HUES48 (cell line): ENCODE measurements at regions not wholly inside any gene's neighbourhood (a gene's known extent, or its start where the extent isn't known, plus 50 kb on each side); places are given as distances from the start of the nearest gene placed in this dataset.

Experiments used
- H3K27ac ChIP-seq: one replicate; pipeline ENCODE4 v1.7.0; 2013; ENCODE audit warnings: low read depth, low read length, inconsistent platforms
- H3K27me3 ChIP-seq: 2 replicates; pipeline ENCODE4 v1.6.1; 2013; ENCODE audit warnings: mild to moderate bottlenecking, low read length; ENCODE audit not compliant: control insufficient read depth, insufficient read depth
- H3K36me3 ChIP-seq: 2 replicates; pipeline ENCODE4 v1.6.1; 2013; ENCODE audit warnings: low read length; ENCODE audit not compliant: control insufficient read depth, insufficient read depth
- H3K4me1 ChIP-seq: 2 replicates; pipeline ENCODE4 v1.6.1; 2013; ENCODE audit warnings: mild to moderate bottlenecking, low read length; ENCODE audit not compliant: control insufficient read depth, insufficient read depth
- H3K4me3 ChIP-seq: 2 replicates; pipeline ENCODE4 v1.5.1; 2013; ENCODE audit warnings: mild to moderate bottlenecking, low read depth, low read length
- H3K9ac ChIP-seq: 2 replicates; pipeline ENCODE4 v1.6.1; 2013; ENCODE audit warnings: mild to moderate bottlenecking, low read depth, low read length, moderate library complexity
- H3K9me3 ChIP-seq: 2 replicates; pipeline ENCODE4 v1.6.1; 2013; ENCODE audit warnings: low read length; ENCODE audit not compliant: control insufficient read depth, insufficient read depth

- Histone ChIP-seq H3K9me3 (no peaks in the 10 kb centered on the region), H3K27ac (no peak overlapping the region), H3K27me3 (no peaks in the 10 kb centered on the region), H3K36me3 (no peaks in the 10 kb centered on the region), H3K9ac (no peak overlapping the region), H3K4me1 (no peaks in the 10 kb centered on the region), H3K4me3 (no peak overlapping the region)
These were observed 717.8 kb downstream of the TMTC2 start for GRCh38 chr12:83404521-83404920.

- Histone ChIP-seq H3K9ac (no peak overlapping the region), H3K9me3 (no peaks in the 10 kb centered on the region), H3K4me1 (no peaks in the 10 kb centered on the region; the same call in 1 of the 2 replicates), H3K27me3 (no peaks in the 10 kb centered on the region), H3K4me3 (no peak overlapping the region), H3K36me3 (no peaks in the 10 kb centered on the region), H3K27ac (no peak overlapping the region)
These were observed 703.5 kb downstream of the TMTC2 start for GRCh38 chr12:83390186-83390585.

GRCh38 chr12:83389237-83389996, 702.7 kb downstream of the TMTC2 start:
- no peak overlapping the region for H3K9ac ChIP-seq

GRCh38 chr12:83388551-83388950, 701.8 kb downstream of the TMTC2 start:
- Histone ChIP-seq H3K27me3 (no peaks in the 10 kb centered on the region), H3K4me1 (no peaks in the 10 kb centered on the region), H3K9ac (no peak overlapping the region), H3K9me3 (no peaks in the 10 kb centered on the region), H3K27ac (no peak overlapping the region), H3K4me3 (no peak overlapping the region), H3K36me3 (no peaks in the 10 kb centered on the region)

More at GRCh38 chr12:83389237-83389996, 702.7 kb downstream of the TMTC2 start:
- Histone ChIP-seq H3K9me3 (no peaks in the 10 kb centered on the region), H3K27me3 (no peaks in the 10 kb centered on the region), H3K27ac (no peak overlapping the region), H3K36me3 (no peaks in the 10 kb centered on the region), H3K4me3 (no peak overlapping the region), H3K4me1 (no peaks in the 10 kb centered on the region)

- no peaks in the 10 kb centered on the region for H3K9me3 ChIP-seq
- H3K9ac ChIP-seq = no peak overlapping the region
- H3K27ac ChIP-seq = no peak overlapping the region
These were observed 700.0 kb downstream of the TMTC2 start for GRCh38 chr12:83386527-83387264.

GRCh38 chr12:83378186-83378727, 691.6 kb downstream of the TMTC2 start:
- H3K27me3 ChIP-seq = no peaks in the 10 kb centered on the region
- H3K27ac ChIP-seq = no peak overlapping the region
- no peak overlapping the region for H3K9ac ChIP-seq
- H3K36me3 ChIP-seq = no peaks in the 10 kb centered on the region
- no peaks in the 10 kb centered on the region for H3K4me1 ChIP-seq
- no peak overlapping the region for H3K4me3 ChIP-seq
- 0 out of 2 replicates have a peak, but pooled peaks cover 4% of the 10 kb centered on the region for H3K9me3 ChIP-seq

More at GRCh38 chr12:83386527-83387264, 700.0 kb downstream of the TMTC2 start:
- Histone ChIP-seq H3K4me3 (no peak overlapping the region), H3K4me1 (no peaks in the 10 kb centered on the region), H3K27me3 (no peaks in the 10 kb centered on the region), H3K36me3 (no peaks in the 10 kb centered on the region)

GRCh38 chr12:83365317-83365716, 678.6 kb downstream of the TMTC2 start:
- no peak overlapping the region for H3K27ac ChIP-seq
- H3K27me3 ChIP-seq = no peaks in the 10 kb centered on the region
- no peaks in the 10 kb centered on the region for H3K9me3 ChIP-seq
- H3K4me3 ChIP-seq = no peak overlapping the region
- H3K9ac ChIP-seq = no peak overlapping the region
- H3K36me3 ChIP-seq = no peaks in the 10 kb centered on the region
- peaks cover 22% of the 10 kb centered on the region for H3K4me1 ChIP-seq

GRCh38 chr12:83361475-83361874, 674.8 kb downstream of the TMTC2 start:
- Histone ChIP-seq H3K4me3 (no peak overlapping the region), H3K4me1 (peaks cover 18% of the 10 kb centered on the region), H3K36me3 (no peaks in the 10 kb centered on the region), H3K27ac (no peak overlapping the region), H3K27me3 (no peaks in the 10 kb centered on the region), H3K9ac (no peak overlapping the region), H3K9me3 (no peaks in the 10 kb centered on the region)

GRCh38 chr12:83361071-83361470, 674.4 kb downstream of the TMTC2 start:
- no peaks in the 10 kb centered on the region for H3K27me3 ChIP-seq
- no peak overlapping the region for H3K27ac ChIP-seq
- no peaks in the 10 kb centered on the region for H3K9me3 ChIP-seq
- peaks cover 14% of the 10 kb centered on the region for H3K4me1 ChIP-seq
- no peak overlapping the region for H3K9ac ChIP-seq
- H3K36me3 ChIP-seq = no peaks in the 10 kb centered on the region
- no peak overlapping the region for H3K4me3 ChIP-seq

GRCh38 chr12:83349907-83350611, 663.4 kb downstream of the TMTC2 start:
- Histone ChIP-seq H3K4me1 (no peaks in the 10 kb centered on the region), H3K9me3 (no peaks in the 10 kb centered on the region), H3K27me3 (no peaks in the 10 kb centered on the region), H3K36me3 (no peaks in the 10 kb centered on the region), H3K27ac (no peak overlapping the region), H3K4me3 (no peak overlapping the region), H3K9ac (no peak overlapping the region)
